ENCODE measurements at regions not wholly inside any gene's neighbourhood (a gene's known extent, or its start where the extent isn't known, plus 50 kb on each side); places are given as distances from the start of the nearest gene placed in this dataset.

GRCh38 chr6:113640051-113640450 lies 217.1 kb upstream of the MARCKS start:
- no peak for TF ChIP-seq CTCF (IDR thresholded peaks at IDR 0.05)
- TF ChIP-seq POLR2A (IDR thresholded peaks at IDR 0.05), result no peak
